HG03354 (cell line): ENCODE measurements at regions not wholly inside any gene's neighbourhood (a gene's known extent, or its start where the extent isn't known, plus 50 kb on each side); places are given as distances from the start of the nearest gene placed in this dataset.
"Not testable (repeated sequence)": the region's sequence is repeated elsewhere in the genome, so short reads cannot be mapped to it uniquely, and the experiment has no call there.

Experiments
- ATAC-seq: cut with Tn5 transposase; IDR thresholded peaks from one replicate; pipeline ENCODE4 v1.9.1; 2021; ENCODE audit warnings: mild to moderate bottlenecking; ENCODE audit not compliant: unreplicated experiment, poor library complexity, severe bottlenecking

GRCh38 chr7:125363873-125364272 is 434.2 kb upstream of the POT1 start:
- no peak for ATAC-seq

- no peak for ATAC-seq
Measured at GRCh38 chr7:125358551-125359167, 429.0 kb upstream of the POT1 start.

GRCh38 chr7:125357676-125358455 is 428.2 kb upstream of the POT1 start:
- no peak for ATAC-seq

- peak; percentile 90 for ATAC-seq
Measured at GRCh38 chr7:125355899-125356298, 426.3 kb upstream of the POT1 start.

GRCh38 chr7:125347269-125347668 is 417.6 kb upstream of the POT1 start:
- ATAC-seq = no peak

GRCh38 chr7:125338110-125338509 is 408.5 kb upstream of the POT1 start:
- no peak for ATAC-seq

GRCh38 chr7:125336326-125336725 is 406.7 kb upstream of the POT1 start:
- no peak for ATAC-seq

GRCh38 chr7:125326666-125327255 is 397.1 kb upstream of the POT1 start:
- no peak for ATAC-seq

GRCh38 chr7:125316466-125316865 is 386.8 kb upstream of the POT1 start:
- no peak for ATAC-seq

- no peak for ATAC-seq
Measured at GRCh38 chr7:125299003-125299765, 369.6 kb upstream of the POT1 start.

- no peak for ATAC-seq
Measured at GRCh38 chr7:125279961-125280360, 350.3 kb upstream of the POT1 start.

GRCh38 chr7:125278318-125278717 is 348.7 kb upstream of the POT1 start:
- no peak for ATAC-seq

GRCh38 chr7:125274742-125275141 is 345.1 kb upstream of the POT1 start:
- not testable (repeated sequence) for ATAC-seq

GRCh38 chr7:125264174-125264856 is 334.7 kb upstream of the POT1 start:
- ATAC-seq = not testable (repeated sequence)

- ATAC-seq = not testable (repeated sequence)
Measured at GRCh38 chr7:125258876-125259417, 329.3 kb upstream of the POT1 start.

- no peak for ATAC-seq
Measured at GRCh38 chr7:125257617-125258016, 328.0 kb upstream of the POT1 start.

GRCh38 chr7:125256446-125256845 is 326.8 kb upstream of the POT1 start:
- no peak for ATAC-seq

- ATAC-seq = no peak
Measured at GRCh38 chr7:125255810-125256209, 326.2 kb upstream of the POT1 start.

- ATAC-seq = no peak
Measured at GRCh38 chr7:125254566-125254965, 324.9 kb upstream of the POT1 start.
